ENCODE measurements at regions not wholly inside any gene's neighbourhood (a gene's known extent, or its start where the extent isn't known, plus 50 kb on each side); places are given as distances from the start of the nearest gene placed in this dataset.

DNA sequence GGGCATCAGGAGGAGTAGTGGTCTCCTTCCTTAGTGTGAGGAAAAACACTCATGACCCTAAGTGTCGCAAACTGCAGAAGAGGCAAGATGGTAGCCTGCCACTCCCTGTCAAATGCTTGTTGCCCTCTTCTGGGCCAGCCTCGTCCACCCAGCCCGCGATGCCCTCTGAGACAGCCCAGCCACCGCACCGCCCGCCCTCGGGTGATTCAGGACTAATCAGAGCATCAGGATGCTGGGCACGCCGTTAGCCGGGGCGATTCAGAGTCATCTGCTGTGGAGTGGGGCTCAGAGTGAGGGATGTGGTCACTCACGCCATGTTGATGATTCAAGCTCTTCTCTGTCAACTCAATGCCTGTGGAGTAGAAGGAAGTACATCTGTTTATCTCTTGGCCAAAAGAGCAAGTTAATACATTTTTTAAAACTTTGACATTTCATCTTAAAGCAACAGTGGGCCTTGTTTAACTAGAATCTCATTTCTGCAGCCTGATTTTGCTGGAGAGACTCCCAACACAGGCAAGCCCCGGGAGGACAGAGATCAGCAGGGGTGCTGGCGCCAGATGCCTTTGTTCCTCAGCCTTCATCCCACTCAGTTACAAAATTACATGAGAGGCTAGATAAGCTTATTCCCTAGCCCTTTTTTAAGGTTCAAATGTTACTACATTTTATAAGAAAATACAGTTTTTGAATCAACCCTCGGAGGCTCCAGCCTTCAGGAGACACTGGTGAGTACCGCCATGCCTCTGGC is 79.0 kb downstream of the TMEM18 start:
- TF ChIP-seq CTCF (IDR thresholded peaks at IDR 0.05), result no peak
- TF ChIP-seq POLR2A (IDR thresholded peaks at IDR 0.05), result no peak
